ENCODE measurements at regions not wholly inside any gene's neighbourhood (a gene's known extent, or its start where the extent isn't known, plus 50 kb on each side); places are given as distances from the start of the nearest gene placed in this dataset.
"Not testable (repeated sequence)": the region's sequence is repeated elsewhere in the genome, so short reads cannot be mapped to it uniquely, and the experiment has no call there.

DNA sequence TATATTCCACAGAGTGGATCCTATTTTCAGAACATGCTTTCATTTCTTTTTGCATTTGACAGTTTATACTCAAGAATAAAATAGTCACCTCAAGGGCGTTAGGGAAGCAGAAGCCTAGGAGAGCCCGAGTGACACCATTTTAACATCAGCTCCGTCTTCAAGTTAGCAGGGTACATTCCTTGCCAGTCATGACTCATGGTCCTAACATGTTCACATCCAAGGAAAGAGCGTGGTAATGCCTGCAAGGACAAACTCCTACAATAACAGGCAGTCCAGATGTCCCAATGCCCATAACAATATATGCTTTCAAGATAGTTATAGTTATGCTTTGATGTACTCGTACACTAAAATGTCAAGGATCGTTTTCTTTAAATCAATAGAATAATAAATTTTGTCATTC, 93.9 kb upstream of the FAM240B start:
- TF ChIP-seq, protein P1, sequence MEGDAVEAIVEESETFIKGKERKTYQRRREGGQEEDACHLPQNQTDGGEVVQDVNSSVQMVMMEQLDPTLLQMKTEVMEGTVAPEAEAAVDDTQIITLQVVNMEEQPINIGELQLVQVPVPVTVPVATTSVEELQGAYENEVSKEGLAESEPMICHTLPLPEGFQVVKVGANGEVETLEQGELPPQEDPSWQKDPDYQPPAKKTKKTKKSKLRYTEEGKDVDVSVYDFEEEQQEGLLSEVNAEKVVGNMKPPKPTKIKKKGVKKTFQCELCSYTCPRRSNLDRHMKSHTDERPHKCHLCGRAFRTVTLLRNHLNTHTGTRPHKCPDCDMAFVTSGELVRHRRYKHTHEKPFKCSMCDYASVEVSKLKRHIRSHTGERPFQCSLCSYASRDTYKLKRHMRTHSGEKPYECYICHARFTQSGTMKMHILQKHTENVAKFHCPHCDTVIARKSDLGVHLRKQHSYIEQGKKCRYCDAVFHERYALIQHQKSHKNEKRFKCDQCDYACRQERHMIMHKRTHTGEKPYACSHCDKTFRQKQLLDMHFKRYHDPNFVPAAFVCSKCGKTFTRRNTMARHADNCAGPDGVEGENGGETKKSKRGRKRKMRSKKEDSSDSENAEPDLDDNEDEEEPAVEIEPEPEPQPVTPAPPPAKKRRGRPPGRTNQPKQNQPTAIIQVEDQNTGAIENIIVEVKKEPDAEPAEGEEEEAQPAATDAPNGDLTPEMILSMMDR (IDR thresholded peaks at IDR 0.05): not testable (repeated sequence)
- not testable (repeated sequence) for TF ChIP-seq POLR2A, EP300 (IDR thresholded peaks at IDR 0.05)
